PC-9 (cell line): ENCODE measurements at regions not wholly inside any gene's neighbourhood (a gene's known extent, or its start where the extent isn't known, plus 50 kb on each side); places are given as distances from the start of the nearest gene placed in this dataset.

Experiments
- EZH2 ChIP-seq: fragments of 200-600 bp; sonication (generic); IDR thresholded peaks from 2 replicates; pipeline ENCODE4 v1.8.0; 2017; ENCODE audit warnings: antibody characterized with exemption, low read depth
- TF ChIP-seq, protein P1 (sequence below): fragments of 200-600 bp; sonication (generic); conservative IDR thresholded peaks from 2 replicates; pipeline ENCODE4 v1.6.1; 2017; ENCODE audit warnings: mixed run types, antibody characterized with exemption, mild to moderate bottlenecking, moderate library complexity

DNA sequence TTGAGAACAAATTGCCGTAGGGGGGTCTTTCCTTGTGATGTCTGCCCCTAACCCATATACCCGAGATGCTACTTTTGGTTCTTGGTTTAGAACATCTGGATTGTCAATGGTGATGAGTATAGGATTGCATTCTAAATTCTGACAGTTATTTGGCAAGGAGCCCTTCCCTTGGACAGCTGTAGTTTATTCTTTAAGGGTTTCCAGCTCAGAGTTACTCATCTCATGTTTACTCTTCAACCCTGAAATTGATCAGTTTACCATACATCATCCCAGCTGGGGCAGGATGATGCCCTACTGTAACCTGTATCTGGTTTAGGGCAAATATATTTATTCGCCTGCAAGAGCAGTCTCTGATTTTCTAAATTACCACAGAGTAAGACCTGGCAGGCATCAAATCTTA is 85.7 kb upstream of the XCR1 start:
- TF ChIP-seq, protein P1, sequence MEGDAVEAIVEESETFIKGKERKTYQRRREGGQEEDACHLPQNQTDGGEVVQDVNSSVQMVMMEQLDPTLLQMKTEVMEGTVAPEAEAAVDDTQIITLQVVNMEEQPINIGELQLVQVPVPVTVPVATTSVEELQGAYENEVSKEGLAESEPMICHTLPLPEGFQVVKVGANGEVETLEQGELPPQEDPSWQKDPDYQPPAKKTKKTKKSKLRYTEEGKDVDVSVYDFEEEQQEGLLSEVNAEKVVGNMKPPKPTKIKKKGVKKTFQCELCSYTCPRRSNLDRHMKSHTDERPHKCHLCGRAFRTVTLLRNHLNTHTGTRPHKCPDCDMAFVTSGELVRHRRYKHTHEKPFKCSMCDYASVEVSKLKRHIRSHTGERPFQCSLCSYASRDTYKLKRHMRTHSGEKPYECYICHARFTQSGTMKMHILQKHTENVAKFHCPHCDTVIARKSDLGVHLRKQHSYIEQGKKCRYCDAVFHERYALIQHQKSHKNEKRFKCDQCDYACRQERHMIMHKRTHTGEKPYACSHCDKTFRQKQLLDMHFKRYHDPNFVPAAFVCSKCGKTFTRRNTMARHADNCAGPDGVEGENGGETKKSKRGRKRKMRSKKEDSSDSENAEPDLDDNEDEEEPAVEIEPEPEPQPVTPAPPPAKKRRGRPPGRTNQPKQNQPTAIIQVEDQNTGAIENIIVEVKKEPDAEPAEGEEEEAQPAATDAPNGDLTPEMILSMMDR = no peak
- TF ChIP-seq EZH2 = no peak
